ENCODE measurements at regions not wholly inside any gene's neighbourhood (a gene's known extent, or its start where the extent isn't known, plus 50 kb on each side); places are given as distances from the start of the nearest gene placed in this dataset.

GRCh38 chr3:13164893-13165492, 91.8 kb upstream of the IQSEC1 start (continued):
- TF ChIP-seq ZNF462 (CRISPR knock-in tag; IDR thresholded peaks at IDR 0.05) (no peak), ETS1 (IDR thresholded peaks at IDR 0.05) (no peak), CTCF (conservative IDR thresholded peaks at IDR 0.05; ENCODE audit: low read depth in 2 of 2) (no peak), POLR2AphosphoS5 (IDR thresholded peaks at IDR 0.05; ENCODE audit: low read depth) (no peak), STAT1 (IDR thresholded peaks at IDR 0.05; ENCODE audit: unreplicated experiment) (no peak), EZH2 (IDR thresholded peaks at IDR 0.05; ENCODE audit: low read depth, unreplicated experiment) (no peak)
